Endodermal cell (in vitro differentiated cells): ENCODE measurements at regions not wholly inside any gene's neighbourhood (a gene's known extent, or its start where the extent isn't known, plus 50 kb on each side); places are given as distances from the start of the nearest gene placed in this dataset.
A peak's percentile ranks its signal among the peaks of the same experiment; 100 is the strongest.

Experiments used
- DNase-seq: peaks from one replicate; pipeline ENCODE4 v3.0.0-alpha.2; 2017
- H3K27ac ChIP-seq: 2 replicates; pipeline ENCODE4 v1.5.1; 2013; ENCODE audit warnings: mild to moderate bottlenecking, low read depth, low read length, moderate library complexity
- H3K27me3 ChIP-seq: 2 replicates; pipeline ENCODE4 v1.6.1; 2013; ENCODE audit warnings: mild to moderate bottlenecking, low read length, moderate library complexity; ENCODE audit not compliant: insufficient read depth, control insufficient read depth, poor library complexity, severe bottlenecking
- H3K36me3 ChIP-seq: 2 replicates; pipeline ENCODE4 v1.7.0; 2013; ENCODE audit warnings: mild to moderate bottlenecking, low read length, moderate library complexity; ENCODE audit not compliant: control insufficient read depth, insufficient read depth
- H3K4me1 ChIP-seq: one replicate; pipeline ENCODE4 v1.7.0; 2013; ENCODE audit warnings: low read length; ENCODE audit not compliant: control insufficient read depth, insufficient read depth
- H3K4me3 ChIP-seq: 2 replicates; pipeline ENCODE4 v1.5.1; 2013; ENCODE audit warnings: mild to moderate bottlenecking, low read length, moderate library complexity
- H3K9ac ChIP-seq: 2 replicates; pipeline ENCODE4 v1.6.1; 2013; ENCODE audit warnings: mild to moderate bottlenecking, low read length, moderate library complexity; ENCODE audit not compliant: poor library complexity, severe bottlenecking; ENCODE audit errors: extremely low read depth
- H3K9me3 ChIP-seq: 2 replicates; pipeline ENCODE4 v1.6.1; 2013; ENCODE audit warnings: mild to moderate bottlenecking, low read length, moderate library complexity; ENCODE audit not compliant: control insufficient read depth
- H3K27ac Mint-ChIP-seq: 2 replicates; pipeline ENCODE4 v1.8.0; 2020; ENCODE audit warnings: mixed read lengths
- H3K27me3 Mint-ChIP-seq: 2 replicates; pipeline ENCODE4 v1.8.0; 2021; ENCODE audit warnings: mild to moderate bottlenecking, mixed read lengths; ENCODE audit not compliant: insufficient read depth
- H3K36me3 Mint-ChIP-seq: 2 replicates; pipeline ENCODE4 v1.8.0; 2020; ENCODE audit warnings: low read depth, mixed read lengths
- H3K4me1 Mint-ChIP-seq: 2 replicates; pipeline ENCODE4 v1.8.0; 2020; ENCODE audit warnings: mixed read lengths
- H3K4me3 Mint-ChIP-seq: 2 replicates; pipeline ENCODE4 v1.8.0; 2020; ENCODE audit warnings: mild to moderate bottlenecking, moderate library complexity, mixed read lengths
- H3K9me3 Mint-ChIP-seq: 2 replicates; pipeline ENCODE4 v1.8.0; 2020; ENCODE audit warnings: mild to moderate bottlenecking, mixed read lengths
- WGBS, 2 experiments: methylation state at CpG; one replicate each; pipeline versions ENCODE4 v1.1.5 to v1.1.7; 2013; ENCODE audit warnings: missing lambda C conversion rate in 2 of 2, mixed read lengths in 1 of 2; ENCODE audit not compliant: insufficient coverage in 1 of 2, insufficient read length in 1 of 2; 5-methylcytosine and 5-hydroxymethylcytosine counted together
- TF ChIP-seq, protein P1 (sequence below): fragments of 200-600 bp; sonication (generic); conservative IDR thresholded peaks from 2 replicates; pipeline ENCODE4 v1.5.0; 2021; ENCODE audit warnings: antibody characterized with exemption, mild to moderate bottlenecking

DNA sequence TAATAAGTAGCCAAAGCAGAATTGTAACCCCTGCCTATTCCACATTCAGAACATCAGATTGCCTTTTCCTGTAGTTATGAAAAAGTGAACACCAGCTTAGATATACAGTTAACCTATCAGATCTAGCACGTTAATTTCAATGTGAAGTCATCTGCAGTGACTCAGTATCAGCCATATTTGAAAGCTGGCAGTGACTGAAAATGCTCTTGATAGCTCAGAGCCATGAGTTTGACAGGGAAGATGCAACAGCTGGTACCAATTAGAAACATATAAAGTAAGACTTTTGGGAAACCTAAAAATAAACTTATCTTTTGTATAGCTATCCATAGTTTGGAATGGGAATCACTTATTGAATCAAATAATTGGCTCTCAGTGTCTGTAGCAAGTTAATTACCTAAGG, 284.1 kb upstream of the NPSR1 start:
- H3K27ac Mint-ChIP-seq: no peak overlapping the region
- no peaks in the 10 kb centered on the region for H3K9me3 Mint-ChIP-seq
- no peaks in the 10 kb centered on the region for H3K4me1 ChIP-seq
- TF ChIP-seq, protein P1, sequence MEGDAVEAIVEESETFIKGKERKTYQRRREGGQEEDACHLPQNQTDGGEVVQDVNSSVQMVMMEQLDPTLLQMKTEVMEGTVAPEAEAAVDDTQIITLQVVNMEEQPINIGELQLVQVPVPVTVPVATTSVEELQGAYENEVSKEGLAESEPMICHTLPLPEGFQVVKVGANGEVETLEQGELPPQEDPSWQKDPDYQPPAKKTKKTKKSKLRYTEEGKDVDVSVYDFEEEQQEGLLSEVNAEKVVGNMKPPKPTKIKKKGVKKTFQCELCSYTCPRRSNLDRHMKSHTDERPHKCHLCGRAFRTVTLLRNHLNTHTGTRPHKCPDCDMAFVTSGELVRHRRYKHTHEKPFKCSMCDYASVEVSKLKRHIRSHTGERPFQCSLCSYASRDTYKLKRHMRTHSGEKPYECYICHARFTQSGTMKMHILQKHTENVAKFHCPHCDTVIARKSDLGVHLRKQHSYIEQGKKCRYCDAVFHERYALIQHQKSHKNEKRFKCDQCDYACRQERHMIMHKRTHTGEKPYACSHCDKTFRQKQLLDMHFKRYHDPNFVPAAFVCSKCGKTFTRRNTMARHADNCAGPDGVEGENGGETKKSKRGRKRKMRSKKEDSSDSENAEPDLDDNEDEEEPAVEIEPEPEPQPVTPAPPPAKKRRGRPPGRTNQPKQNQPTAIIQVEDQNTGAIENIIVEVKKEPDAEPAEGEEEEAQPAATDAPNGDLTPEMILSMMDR: no peak
- no peak overlapping the region for H3K4me3 ChIP-seq
- no peaks in the 10 kb centered on the region for H3K27me3 Mint-ChIP-seq
- no peak overlapping the region for H3K4me3 Mint-ChIP-seq
- H3K9ac ChIP-seq: no peak overlapping the region
- H3K27ac ChIP-seq: no peak overlapping the region
- no peaks in the 10 kb centered on the region for H3K27me3 ChIP-seq
- H3K36me3 ChIP-seq: no peaks in the 10 kb centered on the region
- no peaks in the 10 kb centered on the region for H3K36me3 Mint-ChIP-seq
- no peaks in the 10 kb centered on the region for H3K9me3 ChIP-seq
- H3K4me1 Mint-ChIP-seq: no peaks in the 10 kb centered on the region
- 63 to 82% methylated on average over 1 of the region's 1 CpG for WGBS, 2 experiments
- DNase-seq: no peak

DNA sequence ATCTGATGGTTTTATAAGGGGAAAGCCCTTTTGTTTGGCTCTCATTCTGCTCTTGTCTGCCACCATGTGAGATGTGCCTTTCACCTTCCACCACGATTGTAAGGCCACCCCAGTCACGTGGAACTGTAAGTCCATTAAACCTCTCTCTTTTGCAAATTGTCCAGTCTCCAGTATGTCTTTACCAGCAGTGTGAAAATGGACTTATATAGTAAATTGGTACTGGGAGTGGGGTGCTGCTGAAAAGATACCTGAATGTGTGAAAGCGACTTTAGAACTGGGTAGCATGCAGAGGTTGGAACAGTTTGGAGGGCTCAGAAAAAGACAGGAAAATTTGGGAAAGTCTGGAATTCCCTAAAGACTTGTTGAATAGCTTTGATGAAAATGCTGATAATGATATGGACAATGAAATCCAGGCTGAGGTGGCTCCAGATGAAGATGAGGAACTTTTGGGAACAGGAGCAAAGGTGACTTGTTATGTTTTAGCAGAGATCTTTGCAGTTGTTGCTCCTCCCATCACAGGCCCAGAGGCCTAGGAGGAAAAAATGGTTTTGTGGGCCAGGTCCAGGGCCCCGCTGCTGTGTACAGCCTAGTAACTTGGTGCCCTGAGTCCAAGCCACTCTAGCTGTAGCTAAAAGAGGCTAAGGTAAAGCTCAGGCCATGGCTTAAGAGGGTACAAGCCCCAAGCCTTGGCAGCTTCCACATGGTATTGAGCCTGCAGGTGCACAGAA, 275.7 kb upstream of the NPSR1 start:
- Mint-ChIP-seq H3K9me3 (peaks cover 52% of the 10 kb centered on the region), H3K4me1 (peaks cover 2% of the 10 kb centered on the region), H3K4me3 (no peak overlapping the region), H3K27ac (no peak overlapping the region), H3K36me3 (peaks cover 12% of the 10 kb centered on the region), H3K27me3 (peaks cover 1% of the 10 kb centered on the region)
- no peak for DNase-seq
- Histone ChIP-seq H3K4me3 (peak overlapping the region; percentile 0), H3K27me3 (no peaks in the 10 kb centered on the region), H3K36me3 (no peaks in the 10 kb centered on the region), H3K9ac (no peak overlapping the region), H3K9me3 (peaks cover 67% of the 10 kb centered on the region), H3K27ac (no peak overlapping the region), H3K4me1 (no peaks in the 10 kb centered on the region)
- 84 to 93% methylated on average over 3 to 4 of the region's 4 CpGs for WGBS, 2 experiments
- TF ChIP-seq, protein P1: no peak

DNA sequence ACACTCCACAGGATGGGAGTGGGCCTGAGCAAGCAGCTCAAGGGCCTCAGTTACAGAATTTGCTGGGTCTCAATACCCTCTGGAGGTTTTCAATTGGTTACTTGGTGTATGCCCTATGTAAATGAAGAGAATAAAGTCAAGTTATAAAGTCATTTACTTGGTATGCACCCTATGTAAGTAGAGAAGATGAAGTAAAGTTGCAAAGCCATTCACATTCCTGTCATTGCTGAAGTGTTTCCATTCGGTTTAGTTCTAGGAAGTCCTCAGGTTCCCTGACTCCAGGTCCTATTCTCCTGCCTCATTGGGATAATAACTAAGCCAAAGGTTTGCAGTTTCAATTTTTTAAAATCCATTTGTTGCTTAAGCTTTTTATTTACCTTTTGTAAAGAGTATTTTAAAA, 272.6 kb upstream of the NPSR1 start:
- no peak overlapping the region for H3K27ac ChIP-seq
- Mint-ChIP-seq H3K27ac (no peak overlapping the region), H3K9me3 (peaks cover 64% of the 10 kb centered on the region), H3K36me3 (peaks cover 12% of the 10 kb centered on the region), H3K4me3 (no peak overlapping the region), H3K4me1 (peaks cover 6% of the 10 kb centered on the region), H3K27me3 (peaks cover 1% of the 10 kb centered on the region)
- H3K9ac ChIP-seq: no peak overlapping the region
- peak overlapping the region; percentile 39 for H3K4me3 ChIP-seq
- H3K27me3 ChIP-seq: no peaks in the 10 kb centered on the region
- TF ChIP-seq, protein P1: no peak
- H3K36me3 ChIP-seq: no peaks in the 10 kb centered on the region
- no peaks in the 10 kb centered on the region for H3K4me1 ChIP-seq
- no peak for DNase-seq
- whole genome bisulfite sequencing, 2 experiments: 80 to 89% methylated on average over 1 of the region's 1 CpG
- peaks cover 85% of the 10 kb centered on the region for H3K9me3 ChIP-seq
